IPS-20b (cell line): ENCODE measurements at regions not wholly inside any gene's neighbourhood (a gene's known extent, or its start where the extent isn't known, plus 50 kb on each side); places are given as distances from the start of the nearest gene placed in this dataset.

Experiments
- H3K27ac ChIP-seq: one replicate; pipeline ENCODE4 v1.5.1; 2013; ENCODE audit warnings: low read length
- H3K27me3 ChIP-seq: 2 replicates; pipeline ENCODE4 v1.6.1; 2013; ENCODE audit warnings: mild to moderate bottlenecking, low read length, inconsistent platforms; ENCODE audit not compliant: insufficient read depth
- H3K36me3 ChIP-seq: 2 replicates; pipeline ENCODE4 v1.6.1; 2013; ENCODE audit warnings: low read depth, mild to moderate bottlenecking, inconsistent platforms, low read length, moderate library complexity; ENCODE audit not compliant: insufficient read depth
- H3K4me1 ChIP-seq: 2 replicates; pipeline ENCODE4 v1.6.1; 2013; ENCODE audit warnings: mild to moderate bottlenecking, control low read depth, inconsistent platforms, low read length, moderate library complexity; ENCODE audit not compliant: insufficient read depth
- H3K4me3 ChIP-seq: 2 replicates; pipeline ENCODE4 v1.5.1; 2013; ENCODE audit warnings: mild to moderate bottlenecking, low read length, inconsistent platforms
- H3K9ac ChIP-seq: 2 replicates; pipeline ENCODE4 v1.6.1; 2013; ENCODE audit warnings: low read depth, mild to moderate bottlenecking, inconsistent platforms, low read length, moderate library complexity
- H3K9me3 ChIP-seq: 2 replicates; pipeline ENCODE4 v1.6.1; 2013; ENCODE audit warnings: mild to moderate bottlenecking, low read depth, low read length, inconsistent platforms; ENCODE audit not compliant: insufficient read depth

DNA sequence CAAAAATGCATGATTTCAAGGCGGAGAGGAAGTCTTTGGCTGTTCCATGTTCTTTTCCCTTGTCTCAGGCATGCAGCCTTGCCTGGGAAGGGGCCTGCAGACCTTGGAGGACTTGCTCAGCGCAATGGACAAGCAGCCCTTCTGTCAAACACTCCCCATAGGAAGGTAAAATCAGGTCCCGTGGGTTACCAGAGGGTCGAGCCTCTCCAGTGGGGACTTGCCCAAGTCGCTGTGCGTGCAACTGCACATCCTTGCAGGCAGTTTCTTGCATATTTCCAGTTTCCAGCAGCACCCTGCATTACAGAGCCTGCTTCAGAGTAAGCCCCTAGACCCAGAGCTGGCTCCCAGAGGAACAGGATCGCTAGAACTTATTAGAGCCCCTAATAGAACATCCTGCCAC is 75.5 kb upstream of the KLF13 start:
- Histone ChIP-seq H3K9me3 (no peaks in the 10 kb centered on the region), H3K27me3 (no peaks in the 10 kb centered on the region), H3K4me3 (no peak overlapping the region), H3K27ac (no peak overlapping the region), H3K9ac (no peak overlapping the region), H3K36me3 (no peaks in the 10 kb centered on the region), H3K4me1 (no peaks in the 10 kb centered on the region)

DNA sequence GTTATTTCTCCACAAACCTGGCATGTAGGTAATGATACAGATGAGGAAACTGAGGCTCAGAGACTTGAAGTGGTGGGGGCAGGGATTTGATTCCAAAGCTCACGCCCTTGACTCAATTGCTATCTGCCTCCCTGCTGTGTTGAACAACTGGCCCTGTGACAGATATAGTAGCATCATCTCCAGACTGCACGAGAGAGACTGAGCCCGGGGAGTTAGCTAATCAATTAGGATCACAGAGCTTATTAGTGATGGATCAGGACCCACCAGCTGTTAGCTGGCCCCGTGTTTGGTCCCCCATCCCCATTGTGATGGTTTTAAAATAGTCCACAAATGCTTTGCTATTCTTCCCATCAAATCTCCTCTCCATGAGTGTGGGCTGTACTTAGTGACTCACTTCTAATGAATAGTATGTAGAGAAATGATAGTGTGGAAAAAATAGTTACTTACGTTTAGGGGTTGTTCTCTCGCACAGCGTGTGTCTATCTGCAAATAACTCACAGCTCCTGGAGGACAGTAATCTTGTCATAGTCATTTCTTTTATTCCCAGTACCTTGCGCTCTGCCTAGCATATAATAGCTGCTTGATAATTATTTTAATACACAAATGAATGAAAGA is 74.4 kb upstream of the KLF13 start:
- H3K9me3 ChIP-seq: no peaks in the 10 kb centered on the region
- H3K4me1 ChIP-seq: no peaks in the 10 kb centered on the region
- H3K4me3 ChIP-seq: no peak overlapping the region
- no peaks in the 10 kb centered on the region for H3K36me3 ChIP-seq
- no peak overlapping the region for H3K9ac ChIP-seq
- H3K27me3 ChIP-seq: no peaks in the 10 kb centered on the region
- H3K27ac ChIP-seq: no peak overlapping the region

DNA sequence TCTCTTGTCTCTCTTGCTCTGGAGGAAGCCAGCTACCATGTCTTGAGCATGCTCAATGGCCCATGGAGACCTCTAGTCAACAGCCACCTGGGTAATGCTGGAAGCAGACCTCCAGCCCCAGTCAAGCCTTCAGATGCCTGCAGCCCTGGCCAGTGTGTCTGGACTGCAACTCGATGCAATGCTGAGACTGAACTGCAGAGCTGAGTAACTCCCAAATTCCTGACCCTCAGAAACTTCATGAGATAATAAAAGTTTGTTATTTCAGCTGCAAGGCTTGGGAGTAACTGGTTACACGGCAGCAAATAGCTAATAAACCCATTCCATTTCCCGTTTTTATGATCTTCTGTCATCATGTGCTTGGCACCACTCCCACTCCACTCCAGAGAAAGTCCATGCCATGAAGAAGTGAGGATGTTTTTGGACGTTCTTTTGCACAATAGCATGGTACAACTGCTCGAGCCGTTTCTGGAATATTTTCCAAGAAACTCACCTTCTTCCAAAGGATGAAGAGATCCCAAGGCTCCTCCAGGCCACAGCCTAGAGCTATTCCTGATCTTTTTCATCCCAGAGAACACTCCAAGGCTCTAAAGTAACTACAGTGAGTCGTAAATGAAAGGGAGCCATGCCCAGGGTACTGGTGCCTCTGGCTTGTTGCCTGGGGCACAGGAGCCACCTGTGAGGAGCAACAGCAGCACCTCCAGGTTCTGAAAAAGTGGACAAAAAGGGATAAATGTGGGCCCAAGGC is 72.0 kb upstream of the KLF13 start:
- Histone ChIP-seq H3K27ac (no peak overlapping the region), H3K9me3 (no peaks in the 10 kb centered on the region), H3K27me3 (no peaks in the 10 kb centered on the region), H3K9ac (no peak overlapping the region), H3K36me3 (no peaks in the 10 kb centered on the region), H3K4me3 (no peak overlapping the region), H3K4me1 (no peaks in the 10 kb centered on the region)

DNA sequence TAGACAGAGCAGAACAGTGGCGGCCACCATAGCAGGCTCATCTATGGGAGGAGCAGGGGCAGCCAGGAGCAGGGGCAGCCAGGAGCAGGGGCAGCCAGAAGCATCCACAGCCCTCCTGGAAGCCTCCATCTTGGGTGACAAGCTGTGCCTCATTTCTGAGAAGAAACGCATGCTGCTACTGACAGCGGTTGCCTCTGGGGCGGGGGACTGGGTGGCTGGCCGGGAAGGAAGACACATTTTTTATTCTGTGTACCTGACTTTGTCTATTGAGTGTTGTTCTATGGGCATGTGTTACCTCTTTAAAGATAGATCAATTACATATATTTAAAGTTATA is 71.5 kb upstream of the KLF13 start:
- Histone ChIP-seq H3K27me3 (no peaks in the 10 kb centered on the region), H3K9ac (no peak overlapping the region)

DNA sequence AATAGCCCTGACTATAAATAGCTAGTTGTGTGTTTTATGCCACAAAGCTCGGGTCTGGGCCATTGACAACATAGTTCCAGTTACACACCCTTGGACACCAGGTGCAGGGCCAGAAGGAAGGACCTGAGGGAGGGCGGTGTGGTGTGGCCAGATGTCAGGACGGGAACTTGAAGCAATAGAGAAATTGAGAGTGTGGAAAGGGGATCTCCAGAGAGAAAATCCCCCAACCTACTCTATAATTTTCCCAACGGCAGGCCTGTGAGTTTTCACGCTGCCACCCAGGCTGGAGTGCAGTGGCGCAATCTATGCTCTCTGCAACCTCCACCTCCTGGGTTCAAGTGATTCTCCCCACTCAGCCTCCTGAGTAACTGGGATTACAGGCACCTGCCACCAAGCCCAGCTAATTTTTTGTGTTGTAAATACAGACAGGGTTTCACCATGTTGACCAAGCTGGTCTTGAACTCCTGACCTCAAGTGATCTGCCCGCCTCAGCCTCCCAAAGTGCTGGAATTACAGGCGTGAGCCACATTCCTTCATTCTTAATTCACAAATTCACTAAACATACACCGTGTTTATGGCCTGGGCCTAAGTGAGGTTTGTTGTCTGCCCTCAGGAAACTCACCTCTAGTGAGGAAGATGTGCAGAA is 70.8 kb upstream of the KLF13 start:
- H3K9ac ChIP-seq: no peak overlapping the region
- H3K36me3 ChIP-seq: no peaks in the 10 kb centered on the region
- no peak overlapping the region for H3K4me3 ChIP-seq
- H3K4me1 ChIP-seq: no peaks in the 10 kb centered on the region
- H3K9me3 ChIP-seq: no peaks in the 10 kb centered on the region
- H3K27ac ChIP-seq: no peak overlapping the region
- no peaks in the 10 kb centered on the region for H3K27me3 ChIP-seq

More for the DNA sequence above, 71.5 kb upstream of the KLF13 start:
- Histone ChIP-seq H3K4me1 (no peaks in the 10 kb centered on the region), H3K9me3 (no peaks in the 10 kb centered on the region), H3K36me3 (no peaks in the 10 kb centered on the region), H3K27ac (no peak overlapping the region), H3K4me3 (no peak overlapping the region)

DNA sequence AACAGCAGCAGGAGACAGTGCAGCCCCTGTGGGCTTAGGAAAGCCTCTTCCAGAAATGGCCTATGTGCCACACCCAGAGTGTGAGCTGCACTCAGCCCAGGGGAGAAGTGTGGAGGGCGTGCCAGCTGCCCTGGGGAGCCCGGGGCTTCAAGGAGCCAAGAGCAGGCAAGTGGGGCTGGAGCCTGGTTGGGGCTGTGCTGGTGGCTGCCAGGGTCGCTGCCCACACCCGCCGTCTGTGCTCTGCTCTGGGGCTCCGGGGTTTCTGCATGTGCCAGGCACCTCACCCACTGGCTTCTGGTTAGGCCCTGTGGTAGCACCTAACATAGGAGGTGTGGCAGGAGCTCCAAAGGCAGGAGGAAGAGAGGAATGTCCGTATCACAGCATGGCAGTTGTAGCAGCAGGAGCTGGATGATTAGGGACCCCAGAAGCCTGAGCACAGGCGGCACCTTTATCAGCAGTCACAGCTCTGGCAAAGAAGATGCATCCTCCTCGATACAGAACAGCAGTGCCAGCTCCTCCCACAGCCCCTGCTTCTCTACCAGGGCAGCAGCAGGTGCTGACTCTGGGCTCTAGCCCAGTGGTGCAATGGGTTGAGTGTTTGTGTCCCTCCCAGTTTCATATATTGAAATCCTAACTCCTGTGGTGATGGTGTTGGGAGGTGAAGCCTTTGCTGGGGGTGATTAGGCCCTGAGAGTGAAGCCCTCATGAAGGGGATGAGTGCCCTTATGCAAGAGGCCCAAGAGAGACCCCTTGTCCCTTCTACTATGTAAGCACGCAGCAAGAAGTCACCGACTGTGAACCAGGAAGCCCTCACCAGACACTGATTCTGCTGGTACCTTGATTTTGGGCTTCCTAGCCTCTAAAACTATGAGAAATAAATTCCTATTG is 70.0 kb upstream of the KLF13 start:
- H3K27ac ChIP-seq: no peak overlapping the region
- H3K27me3 ChIP-seq: no peaks in the 10 kb centered on the region
- H3K36me3 ChIP-seq: no peaks in the 10 kb centered on the region
- no peaks in the 10 kb centered on the region for H3K4me1 ChIP-seq
- no peak overlapping the region for H3K9ac ChIP-seq
- H3K4me3 ChIP-seq: no peak overlapping the region
- no peaks in the 10 kb centered on the region for H3K9me3 ChIP-seq

DNA sequence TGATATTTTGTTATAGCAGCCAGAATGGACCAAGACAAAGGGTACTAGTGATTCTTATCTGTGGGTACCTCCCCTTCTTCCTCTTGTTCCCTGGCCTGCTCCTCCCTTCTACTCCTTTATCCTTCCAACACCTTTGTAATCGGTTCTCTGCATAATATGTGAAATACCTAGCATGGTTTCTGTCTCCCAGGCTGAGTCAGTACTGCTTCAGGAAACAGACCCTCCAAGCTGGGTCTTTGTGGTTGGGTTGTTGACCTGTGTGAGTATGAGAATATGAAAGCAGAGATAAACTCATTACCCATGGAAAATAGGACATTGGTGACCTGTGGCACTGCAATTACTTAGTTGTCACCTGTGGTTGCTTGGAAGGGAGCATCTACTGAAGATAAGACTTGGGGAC is 69.3 kb upstream of the KLF13 start:
- no peak overlapping the region for H3K27ac ChIP-seq
- no peaks in the 10 kb centered on the region for H3K4me1 ChIP-seq

DNA sequence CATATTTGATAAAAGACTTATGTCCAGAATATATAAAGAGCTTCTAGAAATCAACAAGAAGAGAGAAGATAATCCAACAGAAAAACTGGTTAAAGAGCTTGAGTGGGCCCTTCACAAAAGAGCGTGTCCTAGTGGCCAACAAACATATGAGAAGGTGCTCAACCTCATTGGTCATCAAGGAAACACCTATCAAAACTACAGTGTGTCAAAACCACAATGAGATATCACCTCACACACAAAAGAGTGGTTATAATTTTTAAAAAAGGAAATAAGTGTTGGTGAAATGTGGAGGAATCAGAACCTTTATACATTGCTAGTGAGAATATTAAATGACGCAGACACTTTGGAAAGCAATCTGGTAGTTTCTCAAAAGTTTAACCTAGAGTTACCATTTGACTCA is 68.4 kb upstream of the KLF13 start:
- Histone ChIP-seq H3K27ac (no peak overlapping the region), H3K4me1 (no peaks in the 10 kb centered on the region), H3K27me3 (no peaks in the 10 kb centered on the region), H3K36me3 (no peaks in the 10 kb centered on the region), H3K9ac (no peak overlapping the region), H3K9me3 (no peaks in the 10 kb centered on the region), H3K4me3 (no peak overlapping the region)

More for the DNA sequence above, 69.3 kb upstream of the KLF13 start:
- no peaks in the 10 kb centered on the region for H3K36me3 ChIP-seq
- H3K27me3 ChIP-seq: no peaks in the 10 kb centered on the region
- no peaks in the 10 kb centered on the region for H3K9me3 ChIP-seq
- no peak overlapping the region for H3K4me3 ChIP-seq
- no peak overlapping the region for H3K9ac ChIP-seq

DNA sequence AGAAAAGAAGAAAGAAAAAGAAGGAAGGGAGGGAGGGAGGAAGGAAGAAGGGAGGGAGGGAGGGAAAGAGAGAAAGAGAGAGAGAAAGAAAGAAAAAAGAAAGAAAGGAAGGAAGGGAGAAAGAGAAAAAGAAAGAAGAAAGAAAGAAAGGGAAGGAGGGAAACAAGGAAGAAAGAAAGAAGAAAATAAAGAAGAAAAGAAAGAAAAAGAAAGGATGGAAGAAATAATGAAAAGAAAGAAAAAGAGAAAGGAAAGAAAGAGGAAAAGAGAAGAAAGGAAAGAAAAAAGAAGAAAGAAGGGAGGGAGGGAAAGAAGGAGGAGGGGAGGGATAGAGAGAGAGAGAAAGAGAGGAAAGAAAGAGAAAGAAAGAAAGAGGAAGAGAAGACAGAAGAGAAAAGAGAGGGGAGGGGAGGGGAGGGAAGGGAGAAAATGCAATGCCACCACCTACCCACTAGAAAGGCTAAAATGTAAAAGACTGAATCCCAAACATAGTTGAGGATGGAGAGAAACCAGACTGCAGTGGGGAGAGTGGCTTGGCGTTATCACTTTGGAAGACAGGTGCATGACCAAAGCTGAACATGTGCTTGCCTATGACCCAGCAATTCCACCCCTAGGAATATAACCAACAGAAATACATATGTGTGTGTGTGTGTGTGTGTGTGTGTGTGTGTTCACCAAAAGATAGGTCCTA is 66.9 kb upstream of the KLF13 start:
- no peaks in the 10 kb centered on the region for H3K4me1 ChIP-seq
- H3K27ac ChIP-seq: no peak overlapping the region
- H3K36me3 ChIP-seq: no peaks in the 10 kb centered on the region
- H3K27me3 ChIP-seq: no peaks in the 10 kb centered on the region
- H3K9me3 ChIP-seq: no peaks in the 10 kb centered on the region
- H3K4me3 ChIP-seq: no peak overlapping the region
- no peak overlapping the region for H3K9ac ChIP-seq

DNA sequence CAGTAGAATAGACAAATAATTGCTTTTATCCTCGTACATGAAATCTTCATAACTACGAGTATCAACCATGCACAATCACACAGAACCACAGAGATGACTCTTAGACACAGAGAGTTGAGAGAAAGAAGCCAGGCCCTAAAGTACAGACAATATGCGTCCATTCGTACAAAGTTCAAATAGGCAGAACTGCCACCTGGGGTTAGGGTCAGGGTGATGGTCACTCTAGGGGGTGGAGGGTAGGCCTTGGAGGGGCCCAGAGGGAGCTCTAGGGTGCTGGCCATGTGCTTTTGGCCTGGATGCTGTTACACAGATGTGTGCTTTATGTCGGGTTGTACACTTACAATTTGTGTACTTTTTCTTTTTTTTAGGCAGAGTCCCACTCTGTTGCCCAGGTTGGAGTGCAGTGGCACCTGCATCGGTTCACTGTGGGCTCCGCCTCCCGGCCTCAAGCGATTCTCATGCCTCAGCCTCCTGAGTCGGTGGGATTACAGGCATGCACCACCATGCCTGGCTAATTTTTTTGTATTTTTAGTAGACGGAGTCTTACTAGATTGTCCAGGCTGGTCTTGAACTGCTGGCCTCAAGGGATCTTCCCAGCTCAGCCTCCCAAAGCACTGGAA is 65.9 kb upstream of the KLF13 start:
- Histone ChIP-seq H3K4me1 (no peaks in the 10 kb centered on the region), H3K27ac (no peak overlapping the region), H3K9me3 (no peaks in the 10 kb centered on the region), H3K9ac (no peak overlapping the region), H3K27me3 (no peaks in the 10 kb centered on the region), H3K36me3 (no peaks in the 10 kb centered on the region), H3K4me3 (no peak overlapping the region)
